ENCODE measurements at regions not wholly inside any gene's neighbourhood (a gene's known extent, or its start where the extent isn't known, plus 50 kb on each side); places are given as distances from the start of the nearest gene placed in this dataset.

DNA sequence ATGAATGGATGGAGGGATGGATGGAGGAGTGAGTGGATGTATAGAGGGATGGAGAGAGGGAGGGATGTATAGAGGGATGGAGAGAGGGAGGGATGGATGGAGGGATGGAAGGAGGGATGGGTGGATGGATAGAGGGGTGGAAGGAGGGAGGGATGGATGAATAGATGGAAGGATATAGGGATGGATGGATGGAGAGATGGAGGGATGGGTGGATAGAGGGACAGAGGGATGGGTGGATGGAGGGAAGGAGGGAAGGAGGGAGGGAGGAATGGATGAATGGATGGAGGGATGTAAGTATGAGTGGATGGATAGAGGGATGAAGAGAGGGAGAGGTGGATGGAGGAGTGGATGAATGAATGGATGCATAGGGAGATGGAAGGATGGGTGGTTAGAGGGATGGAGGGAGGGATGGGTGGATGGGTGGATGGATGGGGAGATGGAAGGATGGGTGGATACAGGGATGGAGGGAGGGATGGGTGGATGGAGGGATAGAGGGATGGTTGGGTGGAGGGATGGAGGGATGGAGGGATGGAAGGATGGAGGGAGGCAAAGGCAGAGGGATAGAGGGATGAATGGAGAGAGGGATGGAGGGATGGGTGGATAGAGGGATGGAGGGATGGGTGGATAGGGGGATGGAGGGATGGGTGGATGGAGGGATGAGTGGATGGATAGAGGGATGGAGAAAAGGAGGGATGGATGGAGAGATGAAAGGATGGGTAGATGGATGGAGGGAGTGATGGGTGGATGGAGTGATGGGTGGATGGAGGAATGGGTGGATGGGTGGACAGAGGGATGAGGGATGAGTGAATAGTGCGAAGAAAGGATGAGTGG is 313.8 kb downstream of the UACA start:
- TF ChIP-seq, protein P1, sequence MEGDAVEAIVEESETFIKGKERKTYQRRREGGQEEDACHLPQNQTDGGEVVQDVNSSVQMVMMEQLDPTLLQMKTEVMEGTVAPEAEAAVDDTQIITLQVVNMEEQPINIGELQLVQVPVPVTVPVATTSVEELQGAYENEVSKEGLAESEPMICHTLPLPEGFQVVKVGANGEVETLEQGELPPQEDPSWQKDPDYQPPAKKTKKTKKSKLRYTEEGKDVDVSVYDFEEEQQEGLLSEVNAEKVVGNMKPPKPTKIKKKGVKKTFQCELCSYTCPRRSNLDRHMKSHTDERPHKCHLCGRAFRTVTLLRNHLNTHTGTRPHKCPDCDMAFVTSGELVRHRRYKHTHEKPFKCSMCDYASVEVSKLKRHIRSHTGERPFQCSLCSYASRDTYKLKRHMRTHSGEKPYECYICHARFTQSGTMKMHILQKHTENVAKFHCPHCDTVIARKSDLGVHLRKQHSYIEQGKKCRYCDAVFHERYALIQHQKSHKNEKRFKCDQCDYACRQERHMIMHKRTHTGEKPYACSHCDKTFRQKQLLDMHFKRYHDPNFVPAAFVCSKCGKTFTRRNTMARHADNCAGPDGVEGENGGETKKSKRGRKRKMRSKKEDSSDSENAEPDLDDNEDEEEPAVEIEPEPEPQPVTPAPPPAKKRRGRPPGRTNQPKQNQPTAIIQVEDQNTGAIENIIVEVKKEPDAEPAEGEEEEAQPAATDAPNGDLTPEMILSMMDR (IDR thresholded peaks at IDR 0.05; ENCODE audit: poor library complexity, severe bottlenecking) = no peak
- TF ChIP-seq EP300 (conservative IDR thresholded peaks at IDR 0.05; ENCODE audit: poor library complexity, severe bottlenecking) = no peak
- no peak for TF ChIP-seq EZH2 (IDR thresholded peaks at IDR 0.05; ENCODE audit: borderline replicate concordance, insufficient read depth, low read length, poor library complexity, severe bottlenecking)
- TF ChIP-seq RAD21 (conservative IDR thresholded peaks at IDR 0.05) = no peak
- no peak for TF ChIP-seq TAF1 (IDR thresholded peaks at IDR 0.05; ENCODE audit: low read depth)
- TF ChIP-seq, protein P2, sequence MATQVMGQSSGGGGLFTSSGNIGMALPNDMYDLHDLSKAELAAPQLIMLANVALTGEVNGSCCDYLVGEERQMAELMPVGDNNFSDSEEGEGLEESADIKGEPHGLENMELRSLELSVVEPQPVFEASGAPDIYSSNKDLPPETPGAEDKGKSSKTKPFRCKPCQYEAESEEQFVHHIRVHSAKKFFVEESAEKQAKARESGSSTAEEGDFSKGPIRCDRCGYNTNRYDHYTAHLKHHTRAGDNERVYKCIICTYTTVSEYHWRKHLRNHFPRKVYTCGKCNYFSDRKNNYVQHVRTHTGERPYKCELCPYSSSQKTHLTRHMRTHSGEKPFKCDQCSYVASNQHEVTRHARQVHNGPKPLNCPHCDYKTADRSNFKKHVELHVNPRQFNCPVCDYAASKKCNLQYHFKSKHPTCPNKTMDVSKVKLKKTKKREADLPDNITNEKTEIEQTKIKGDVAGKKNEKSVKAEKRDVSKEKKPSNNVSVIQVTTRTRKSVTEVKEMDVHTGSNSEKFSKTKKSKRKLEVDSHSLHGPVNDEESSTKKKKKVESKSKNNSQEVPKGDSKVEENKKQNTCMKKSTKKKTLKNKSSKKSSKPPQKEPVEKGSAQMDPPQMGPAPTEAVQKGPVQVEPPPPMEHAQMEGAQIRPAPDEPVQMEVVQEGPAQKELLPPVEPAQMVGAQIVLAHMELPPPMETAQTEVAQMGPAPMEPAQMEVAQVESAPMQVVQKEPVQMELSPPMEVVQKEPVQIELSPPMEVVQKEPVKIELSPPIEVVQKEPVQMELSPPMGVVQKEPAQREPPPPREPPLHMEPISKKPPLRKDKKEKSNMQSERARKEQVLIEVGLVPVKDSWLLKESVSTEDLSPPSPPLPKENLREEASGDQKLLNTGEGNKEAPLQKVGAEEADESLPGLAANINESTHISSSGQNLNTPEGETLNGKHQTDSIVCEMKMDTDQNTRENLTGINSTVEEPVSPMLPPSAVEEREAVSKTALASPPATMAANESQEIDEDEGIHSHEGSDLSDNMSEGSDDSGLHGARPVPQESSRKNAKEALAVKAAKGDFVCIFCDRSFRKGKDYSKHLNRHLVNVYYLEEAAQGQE (IDR thresholded peaks at IDR 0.05; ENCODE audit: borderline replicate concordance) = no peak

Data from neural cell (in vitro differentiated cells).